GM18520 (cell line): ENCODE measurements at regions not wholly inside any gene's neighbourhood (a gene's known extent, or its start where the extent isn't known, plus 50 kb on each side); places are given as distances from the start of the nearest gene placed in this dataset.
"Not testable (repeated sequence)": the region's sequence is repeated elsewhere in the genome, so short reads cannot be mapped to it uniquely, and the experiment has no call there.

Experiments
- ATAC-seq: cut with Tn5 transposase; IDR thresholded peaks from one replicate; pipeline ENCODE4 v1.9.1; 2021; ENCODE audit not compliant: unreplicated experiment

DNA sequence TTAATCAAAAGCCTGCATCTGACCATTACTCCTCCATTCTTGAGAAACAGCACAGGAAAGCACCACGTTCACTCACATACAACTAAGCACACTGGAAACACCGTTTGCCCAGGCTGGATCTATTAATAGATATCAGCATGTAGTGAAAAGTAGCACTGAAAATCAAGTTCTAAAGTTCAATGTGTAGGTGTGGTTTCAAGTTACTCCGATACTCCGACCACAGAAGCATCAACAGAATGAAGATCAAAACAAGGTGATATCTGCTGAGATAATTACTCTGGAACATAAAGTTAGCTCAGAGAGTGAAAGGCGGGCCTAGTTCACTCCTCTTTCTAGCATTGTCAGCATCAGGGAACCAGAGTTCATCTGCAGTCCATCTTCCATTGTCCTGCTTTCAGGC lies 1367.4 kb upstream of the ACVR2A start:
- peak; percentile 49 for ATAC-seq

GRCh38 chr2:146468578-146468977 lies 1376.3 kb upstream of the ACVR2A start:
- ATAC-seq, result no peak

DNA sequence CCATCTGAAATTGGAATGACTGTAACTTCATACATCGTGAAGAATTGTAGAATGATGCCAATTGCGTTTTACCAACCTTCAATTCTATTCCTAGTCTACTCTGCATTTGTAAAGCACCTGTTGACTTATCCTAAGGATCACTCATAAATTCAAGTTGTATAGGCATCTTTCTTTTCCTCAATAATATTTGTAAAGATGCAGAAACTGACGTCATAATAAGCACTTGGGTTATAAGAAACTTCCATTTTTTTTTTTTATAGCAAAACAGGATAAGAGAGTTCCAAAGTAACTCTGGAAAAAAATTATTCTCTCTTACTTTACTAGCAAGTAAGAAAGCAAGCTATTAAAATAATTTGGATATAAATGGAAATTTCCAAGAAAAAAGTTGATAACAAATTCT lies 1377.4 kb upstream of the ACVR2A start:
- ATAC-seq, result no peak

DNA sequence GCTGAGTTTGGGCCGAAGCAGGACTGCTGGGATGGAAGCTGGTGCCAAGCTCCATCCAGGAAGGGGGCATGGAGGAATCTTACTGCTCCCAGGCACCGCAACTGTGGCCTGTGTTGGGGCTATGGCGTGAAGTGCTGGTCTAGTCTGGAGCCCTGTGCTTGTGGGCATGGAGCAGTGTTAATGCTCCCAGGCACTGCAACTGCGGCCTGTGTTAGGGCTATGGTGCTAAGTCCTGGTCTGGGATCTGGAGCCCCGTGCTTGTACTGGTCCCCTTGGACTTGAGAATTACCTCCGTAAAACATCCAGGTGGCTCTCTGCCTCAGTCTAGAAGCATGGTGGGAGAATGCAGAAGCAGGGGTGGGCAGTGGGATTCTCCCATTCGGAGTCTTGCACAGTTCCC lies 1379.4 kb upstream of the ACVR2A start:
- no peak for ATAC-seq

- no peak for ATAC-seq
Measured at GRCh38 chr2:146461068-146461467, 1383.8 kb upstream of the ACVR2A start.

DNA sequence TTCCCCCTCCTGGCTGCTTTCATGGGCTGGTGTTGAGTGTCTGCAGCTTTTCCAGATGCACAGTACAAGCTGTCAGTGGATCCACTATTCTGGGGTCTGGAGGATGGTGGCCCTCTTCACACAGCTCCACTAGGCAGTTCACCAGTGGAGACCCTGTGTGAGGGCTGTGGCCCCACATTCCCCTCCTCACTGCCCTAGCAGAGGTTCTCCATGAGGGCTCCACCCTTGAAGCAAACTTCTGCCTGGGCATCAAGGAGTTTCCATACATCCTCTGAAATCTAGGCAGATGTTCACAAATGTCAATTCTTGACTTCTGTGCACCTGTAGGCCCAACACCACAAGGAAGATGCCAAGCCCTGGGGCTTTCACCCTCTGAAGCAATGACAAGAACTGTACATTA lies 1386.2 kb upstream of the ACVR2A start:
- no peak for ATAC-seq

DNA sequence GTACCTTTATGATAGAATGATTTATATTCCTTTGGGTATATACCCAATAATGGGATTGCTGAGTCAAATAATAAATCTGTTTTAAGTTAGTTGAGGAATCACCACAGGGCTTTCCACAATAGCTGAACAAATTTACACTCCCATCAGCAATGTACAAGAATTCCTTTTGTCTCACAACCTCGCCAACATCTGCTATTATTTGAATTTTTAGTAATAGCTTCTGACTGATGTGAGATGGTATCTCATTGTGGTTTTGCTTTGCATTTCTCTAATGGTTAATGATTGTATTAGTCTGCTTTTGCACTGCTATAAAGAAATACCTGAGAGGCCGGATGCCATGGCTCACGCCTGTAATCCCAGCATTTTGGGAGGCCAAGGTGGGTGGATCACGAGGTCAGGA lies 1387.6 kb upstream of the ACVR2A start:
- no peak for ATAC-seq

GRCh38 chr2:146455325-146455724 lies 1389.5 kb upstream of the ACVR2A start:
- ATAC-seq, result no peak

DNA sequence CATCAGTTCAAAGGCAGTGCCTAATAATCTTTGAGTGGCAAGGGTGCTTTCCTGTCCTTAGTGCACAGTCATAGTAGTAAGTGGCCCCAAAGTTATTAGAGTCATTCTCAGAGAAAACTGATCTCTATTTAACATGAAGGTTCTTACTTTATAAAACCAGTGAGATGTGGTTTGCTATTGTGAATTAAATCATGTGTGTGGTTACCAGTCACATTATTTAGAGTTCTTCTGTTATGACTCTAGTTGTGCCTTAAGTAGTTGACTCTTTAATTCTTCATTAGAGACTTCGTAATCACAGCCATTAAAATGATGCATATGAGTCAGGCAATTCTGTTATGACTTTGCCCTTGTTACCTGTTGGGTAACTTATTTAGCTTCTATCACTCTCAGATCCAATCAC lies 1392.9 kb upstream of the ACVR2A start:
- peak; percentile 71 for ATAC-seq

GRCh38 chr2:146450131-146450530 lies 1394.7 kb upstream of the ACVR2A start:
- no peak for ATAC-seq

- ATAC-seq, result no peak
Measured at GRCh38 chr2:146444987-146445386, 1399.8 kb upstream of the ACVR2A start.

DNA sequence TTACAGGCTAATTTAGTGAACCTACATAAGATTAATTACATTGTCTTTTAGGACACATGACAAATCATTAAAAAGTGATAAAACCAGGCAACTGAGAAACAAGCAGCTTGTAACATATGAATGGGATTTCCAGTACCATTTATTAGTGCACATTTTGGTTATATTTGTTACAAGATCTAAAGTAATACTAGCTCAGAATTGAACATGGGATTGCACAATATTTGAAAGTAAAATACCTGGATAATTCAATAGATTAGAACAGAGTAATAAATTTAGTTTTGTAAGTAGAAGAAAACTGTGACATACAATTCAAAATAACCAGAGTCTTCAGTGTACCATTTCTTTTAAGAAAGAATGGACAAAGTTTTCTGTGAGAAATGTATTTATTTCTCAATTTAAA lies 1400.7 kb upstream of the ACVR2A start:
- ATAC-seq, result no peak

- ATAC-seq, result no peak
Measured at GRCh38 chr2:146438246-146438645, 1406.6 kb upstream of the ACVR2A start.

GRCh38 chr2:146437712-146438111 lies 1407.1 kb upstream of the ACVR2A start:
- ATAC-seq, result no peak

- no peak for ATAC-seq
Measured at GRCh38 chr2:146433116-146433875, 1411.5 kb upstream of the ACVR2A start.

GRCh38 chr2:146429366-146429765 lies 1415.5 kb upstream of the ACVR2A start:
- ATAC-seq, result no peak

DNA sequence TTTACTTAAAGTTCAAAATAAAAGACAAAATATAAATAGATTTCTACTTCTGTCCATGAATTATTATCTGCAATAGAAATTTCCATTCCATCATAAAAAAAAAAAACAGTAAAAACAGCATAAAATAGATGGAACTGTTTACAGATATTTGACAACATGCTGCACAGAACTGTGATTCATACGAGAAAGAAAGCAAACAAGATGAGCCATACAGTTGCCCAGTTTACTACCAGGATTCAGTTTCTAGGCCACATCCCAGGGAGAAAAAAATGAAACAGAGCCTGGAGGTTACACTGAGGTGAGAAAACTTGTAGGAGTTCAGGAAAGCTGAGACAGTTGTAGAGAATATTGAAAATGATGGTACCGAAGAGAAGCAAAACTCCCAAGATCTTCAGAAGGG lies 1426.9 kb upstream of the ACVR2A start:
- ATAC-seq, result no peak

- ATAC-seq, result no peak
Measured at GRCh38 chr2:146415291-146415690, 1429.5 kb upstream of the ACVR2A start.

DNA sequence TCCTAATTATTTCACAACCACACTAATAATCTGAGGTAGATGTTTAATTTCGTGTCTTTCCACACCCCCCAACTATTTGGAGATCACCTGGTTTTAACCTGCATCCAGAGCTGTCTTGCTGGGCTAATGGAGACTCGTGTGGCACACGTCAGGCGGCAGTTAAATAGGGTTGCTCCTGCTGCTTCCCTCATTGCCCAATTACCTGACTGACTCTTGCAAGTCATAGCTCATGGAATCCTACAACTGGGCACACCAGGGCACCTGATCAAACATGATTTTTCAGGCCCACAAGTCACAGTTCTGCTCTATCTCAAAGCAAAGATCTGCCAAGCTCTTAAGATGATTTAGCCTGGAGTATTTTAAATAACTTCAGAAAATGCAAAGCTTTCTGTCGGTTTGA lies 1430.4 kb upstream of the ACVR2A start:
- no peak for ATAC-seq

DNA sequence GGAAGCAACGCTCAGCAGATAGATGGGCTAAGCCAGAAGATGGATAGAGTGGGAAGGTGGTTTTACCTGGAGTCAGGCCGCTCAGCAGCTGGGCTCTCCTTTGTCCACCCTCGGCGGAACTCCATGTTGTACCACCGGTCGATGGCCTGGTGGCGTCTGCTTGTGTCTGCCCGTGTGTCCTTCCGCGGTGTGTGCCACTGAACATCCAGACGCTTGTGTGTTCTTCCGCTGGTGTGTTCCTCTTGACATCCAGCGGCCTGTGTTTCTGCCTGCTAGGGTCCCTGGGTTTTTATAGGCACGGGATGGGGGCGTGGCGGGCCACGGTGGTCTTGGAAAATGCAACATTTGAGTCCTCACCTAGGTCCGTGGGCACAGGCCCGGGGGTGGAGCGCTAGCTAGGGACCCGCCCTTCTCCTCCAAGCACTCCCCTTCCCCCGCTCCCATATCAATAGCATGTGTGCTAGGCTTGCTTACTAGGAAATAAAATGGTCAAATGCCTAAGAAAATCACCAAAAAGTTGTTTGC lies 1431.7 kb upstream of the ACVR2A start:
- no peak for ATAC-seq

DNA sequence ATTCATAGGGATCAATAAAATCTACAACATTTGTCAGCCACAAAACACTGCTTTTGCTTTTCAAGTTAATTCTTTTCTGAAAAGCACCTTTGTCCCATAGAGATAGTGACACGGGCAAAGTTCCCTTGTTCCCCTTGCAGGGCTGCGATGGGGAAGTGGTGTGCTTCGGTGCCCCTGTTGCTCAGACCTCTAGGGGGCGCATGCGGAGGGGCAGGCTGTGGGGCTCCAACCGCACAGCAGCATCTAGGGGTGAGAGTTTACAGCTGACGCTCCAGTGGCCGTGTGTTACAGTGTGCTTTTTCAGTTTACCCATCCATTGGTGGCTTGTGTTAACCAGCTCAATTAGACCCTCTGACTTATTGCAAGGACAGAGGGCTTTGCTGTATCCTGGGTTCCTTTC lies 1432.2 kb upstream of the ACVR2A start:
- no peak for ATAC-seq

DNA sequence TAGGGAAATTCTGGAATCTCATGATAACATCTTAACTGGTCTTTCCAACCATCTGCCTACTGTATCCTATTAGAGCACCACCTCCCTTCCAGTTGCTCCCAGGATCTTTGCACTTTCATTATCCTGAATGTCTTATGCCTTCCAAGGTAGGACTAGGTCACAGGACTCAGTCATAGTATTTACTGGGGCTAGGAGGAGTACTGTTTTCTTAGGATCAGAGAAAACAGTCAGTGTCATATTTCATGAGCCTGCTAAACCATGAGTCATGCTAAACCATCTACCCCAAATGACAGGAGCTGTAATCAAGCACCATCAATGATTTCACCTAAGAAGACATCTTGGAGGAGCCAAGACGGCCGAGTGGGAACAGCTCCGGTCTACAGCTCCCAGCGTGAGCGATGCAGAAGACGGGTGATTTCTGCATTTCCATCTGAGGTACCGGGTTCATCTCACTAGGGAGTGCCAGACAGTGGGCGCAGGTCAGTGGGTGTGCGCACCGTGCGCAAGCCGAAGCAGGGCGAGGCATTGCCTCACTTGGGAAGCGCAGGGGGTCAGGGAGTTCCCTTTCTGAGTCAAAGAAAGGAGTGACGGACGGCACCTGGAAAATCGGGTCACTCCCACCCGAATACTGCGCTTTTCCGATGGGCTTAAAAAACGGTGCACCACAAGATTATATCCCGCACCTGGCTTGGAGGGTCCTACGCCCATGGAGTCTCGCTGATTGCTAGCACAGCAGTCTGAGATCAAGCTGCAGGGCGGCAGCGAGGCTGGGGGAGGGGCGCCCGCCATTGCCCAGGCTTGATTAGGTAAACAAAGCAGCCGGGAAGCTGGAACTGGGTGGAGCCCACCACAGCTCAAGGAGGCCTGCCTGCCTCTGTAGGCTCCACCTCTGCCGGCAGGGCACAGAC lies 1439.2 kb upstream of the ACVR2A start:
- ATAC-seq, result not testable (repeated sequence)
